HG03135 (cell line): ENCODE measurements at regions not wholly inside any gene's neighbourhood (a gene's known extent, or its start where the extent isn't known, plus 50 kb on each side); places are given as distances from the start of the nearest gene placed in this dataset.
"Not testable (repeated sequence)": the region's sequence is repeated elsewhere in the genome, so short reads cannot be mapped to it uniquely, and the experiment has no call there.

Experiments
- ATAC-seq: cut with Tn5 transposase; IDR thresholded peaks from one replicate; pipeline ENCODE4 v1.9.1; 2021; ENCODE audit warnings: mild to moderate bottlenecking, moderate library complexity; ENCODE audit not compliant: unreplicated experiment

- no peak for ATAC-seq
Measured at GRCh38 chr12:124159655-124160054, 135.2 kb upstream of the RFLNA start.

DNA sequence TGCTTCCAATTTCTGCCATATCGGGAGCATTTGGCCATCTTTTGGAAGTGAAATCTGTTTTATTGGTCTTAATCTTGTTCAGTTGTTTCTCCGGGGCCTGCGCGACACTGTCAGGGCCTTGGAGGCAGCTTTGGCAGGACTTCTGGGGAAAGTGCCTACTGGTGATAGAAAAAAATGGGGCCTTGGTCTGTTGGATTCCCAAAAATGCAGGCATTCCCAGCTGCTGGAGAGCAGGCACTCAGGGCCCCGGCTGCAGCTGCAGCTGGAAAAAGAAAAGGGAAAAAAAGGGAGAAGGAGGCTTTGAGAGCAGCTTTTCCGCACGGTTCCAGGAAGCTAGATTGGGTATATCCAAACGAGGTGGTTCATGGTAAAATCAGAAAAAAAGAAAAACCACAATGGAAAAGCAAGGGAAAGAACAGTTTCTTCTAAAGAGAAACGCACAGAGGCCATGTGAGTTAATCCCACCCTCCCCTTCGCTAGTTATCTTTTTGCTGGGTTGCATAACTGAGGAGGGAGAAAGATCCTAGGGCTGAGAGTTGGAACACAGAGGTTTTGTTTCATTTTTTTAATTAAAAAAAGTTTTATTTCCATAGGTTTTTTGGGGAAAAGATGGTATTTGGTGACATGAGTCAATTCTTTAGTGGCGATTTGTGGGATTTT lies 134.7 kb upstream of the RFLNA start:
- ATAC-seq, result no peak

GRCh38 chr12:124161402-124161801 lies 133.5 kb upstream of the RFLNA start:
- not testable (repeated sequence) for ATAC-seq

- no peak for ATAC-seq
Measured at GRCh38 chr12:124162151-124163110, 132.5 kb upstream of the RFLNA start.

DNA sequence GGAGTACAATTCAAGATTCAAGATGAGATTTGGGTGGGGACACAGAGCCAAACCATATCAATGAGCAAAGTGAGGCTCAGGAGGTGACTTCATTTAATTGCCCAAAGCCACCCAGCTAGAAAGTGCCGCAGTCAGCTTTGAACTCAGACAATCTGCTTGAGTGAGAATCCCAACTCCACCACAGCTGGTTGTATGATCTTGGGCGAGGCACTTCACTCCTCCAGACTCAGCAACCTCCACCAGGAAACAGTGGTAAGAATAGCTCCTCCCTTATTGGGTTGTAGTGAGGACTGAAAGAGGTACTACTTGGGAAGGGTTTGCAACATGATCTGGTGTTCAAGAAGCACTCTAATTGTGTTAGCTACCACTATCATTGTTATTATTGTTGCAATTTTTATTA lies 129.2 kb upstream of the RFLNA start:
- no peak for ATAC-seq

DNA sequence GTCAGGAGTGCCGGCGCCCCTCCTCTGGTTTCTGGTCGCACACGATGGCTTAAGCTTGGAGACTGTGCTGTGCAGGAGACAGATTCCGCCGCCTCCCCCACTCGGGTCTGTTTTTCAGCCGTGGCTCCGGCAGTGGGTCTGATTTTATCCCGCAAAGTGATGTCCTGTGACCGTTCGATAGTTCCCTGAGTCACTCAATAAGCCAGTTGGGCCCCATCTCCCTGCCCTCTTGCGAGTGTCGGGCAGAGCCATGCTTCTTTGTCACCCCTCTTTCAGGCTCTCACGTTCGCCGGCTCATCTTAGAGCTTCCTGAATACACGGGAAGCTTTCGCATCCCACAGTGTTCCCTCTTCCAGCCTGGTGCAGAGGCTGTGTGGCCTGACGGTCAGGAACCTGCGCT lies 127.8 kb upstream of the RFLNA start:
- no peak for ATAC-seq

DNA sequence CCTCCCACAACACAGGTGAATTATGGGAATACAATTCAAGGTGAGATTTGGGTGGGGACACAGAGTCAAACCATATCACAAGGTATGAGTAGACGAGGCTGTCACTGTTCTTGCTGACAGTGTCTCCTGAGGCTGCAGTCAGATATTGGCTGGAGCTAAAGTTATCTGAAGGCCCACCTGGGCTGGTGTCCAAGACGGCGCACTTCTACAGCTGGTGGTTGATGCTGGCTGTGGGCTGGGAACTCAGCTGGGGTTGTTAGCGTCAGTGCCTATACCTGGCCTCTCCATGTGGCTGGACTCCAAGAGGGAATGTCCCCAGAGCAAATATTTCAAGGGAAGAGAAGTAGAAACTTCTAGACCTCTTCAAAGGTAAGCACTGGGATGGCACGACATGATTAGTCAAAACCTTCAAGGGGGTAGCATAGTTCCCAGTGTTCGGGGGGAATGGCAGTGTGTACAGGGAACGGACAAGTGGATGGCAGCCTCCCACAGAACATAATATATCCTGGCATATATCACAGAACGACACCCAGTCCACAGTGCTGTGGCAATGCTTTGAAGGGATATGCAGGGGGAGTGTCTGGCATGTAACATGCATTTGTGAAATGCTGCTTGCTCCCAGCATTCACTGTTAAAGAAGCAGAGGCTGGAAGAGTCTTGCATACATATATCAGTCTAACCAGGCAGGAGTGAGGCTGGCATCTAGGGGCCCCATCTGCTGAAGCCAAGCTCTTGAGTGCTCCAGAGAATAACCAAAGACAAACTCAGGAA lies 126.7 kb upstream of the RFLNA start:
- ATAC-seq, result no peak

DNA sequence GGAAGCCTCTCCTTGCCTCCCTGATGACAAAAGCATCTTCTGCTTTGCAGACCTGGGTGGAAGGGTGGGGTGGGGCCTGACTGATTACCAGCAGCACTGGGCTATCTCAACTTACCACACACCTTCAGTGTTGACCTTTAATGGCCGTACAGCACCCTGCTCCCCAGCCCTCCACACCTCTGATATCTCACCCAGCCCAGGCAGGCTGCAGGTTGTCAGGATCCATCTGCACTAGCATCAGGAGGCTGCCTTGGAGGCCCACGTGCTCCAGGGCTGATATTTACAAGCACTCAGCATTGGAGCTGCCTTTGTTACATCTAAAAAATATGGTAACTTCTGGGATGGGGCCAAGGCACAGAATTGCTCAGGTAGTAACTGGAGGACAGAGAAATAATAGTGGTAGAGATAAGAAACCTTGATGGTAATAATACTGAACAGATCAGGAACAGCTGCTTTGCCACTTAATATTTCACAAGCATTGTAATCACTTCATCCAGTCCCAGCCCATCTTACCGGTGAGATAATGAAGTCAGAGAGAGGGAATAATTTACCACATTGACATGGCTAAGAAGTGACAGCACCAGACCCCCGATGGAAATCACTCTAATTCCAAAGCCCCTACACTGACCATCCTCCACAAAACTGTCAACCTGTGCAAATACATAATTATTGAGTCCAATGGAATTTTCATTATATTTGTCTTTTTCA lies 125.2 kb upstream of the RFLNA start:
- ATAC-seq, result no peak

DNA sequence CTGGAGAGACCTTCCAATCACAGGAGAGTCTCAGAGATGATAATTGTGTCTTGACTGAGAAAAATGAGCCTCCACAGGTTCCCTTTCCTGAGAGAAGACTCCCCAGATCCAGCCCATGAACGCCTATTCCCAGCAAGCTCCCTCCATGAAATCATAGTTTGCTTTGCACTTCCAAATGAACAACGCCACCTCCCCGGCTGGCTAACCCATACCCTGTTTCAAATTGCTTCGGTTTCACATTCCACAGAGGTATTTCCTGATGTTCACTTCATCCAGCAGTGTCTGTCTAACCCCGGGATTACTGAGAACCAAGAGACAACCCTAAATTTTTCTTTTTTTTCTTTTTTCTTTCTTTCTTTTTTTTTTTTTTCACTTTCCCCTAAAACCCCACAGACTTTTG lies 124.1 kb upstream of the RFLNA start:
- ATAC-seq, result no peak

GRCh38 chr12:124171231-124171979 lies 123.5 kb upstream of the RFLNA start:
- ATAC-seq, result no peak

GRCh38 chr12:124172636-124173035 lies 122.3 kb upstream of the RFLNA start:
- no peak for ATAC-seq

DNA sequence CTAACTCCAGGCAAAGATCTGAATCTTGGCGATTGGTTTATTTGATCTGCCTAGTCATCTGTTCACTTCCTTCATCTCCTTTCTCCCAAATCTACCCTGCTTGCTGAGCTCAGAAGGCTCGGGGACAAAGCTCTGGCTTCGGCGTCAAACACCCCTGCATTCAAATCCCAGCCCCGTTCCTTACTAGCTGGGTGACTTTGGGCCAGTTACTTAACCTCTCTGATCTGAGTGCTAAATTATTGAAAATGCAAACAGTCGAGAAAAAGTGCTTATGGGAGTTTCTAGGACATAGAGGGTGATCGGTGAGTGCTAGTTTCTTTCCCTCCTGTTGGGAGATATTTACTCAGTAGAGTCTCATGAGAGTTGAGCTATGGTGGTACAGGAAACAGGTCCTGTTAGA lies 121.2 kb upstream of the RFLNA start:
- no peak for ATAC-seq

- ATAC-seq, result no peak
Measured at GRCh38 chr12:124174451-124175348, 120.2 kb upstream of the RFLNA start.

- ATAC-seq, result no peak
Measured at GRCh38 chr12:124175704-124176103, 119.2 kb upstream of the RFLNA start.

GRCh38 chr12:124177276-124177950 lies 117.5 kb upstream of the RFLNA start:
- no peak for ATAC-seq

GRCh38 chr12:124177951-124178316 lies 117.0 kb upstream of the RFLNA start:
- ATAC-seq, result no peak

DNA sequence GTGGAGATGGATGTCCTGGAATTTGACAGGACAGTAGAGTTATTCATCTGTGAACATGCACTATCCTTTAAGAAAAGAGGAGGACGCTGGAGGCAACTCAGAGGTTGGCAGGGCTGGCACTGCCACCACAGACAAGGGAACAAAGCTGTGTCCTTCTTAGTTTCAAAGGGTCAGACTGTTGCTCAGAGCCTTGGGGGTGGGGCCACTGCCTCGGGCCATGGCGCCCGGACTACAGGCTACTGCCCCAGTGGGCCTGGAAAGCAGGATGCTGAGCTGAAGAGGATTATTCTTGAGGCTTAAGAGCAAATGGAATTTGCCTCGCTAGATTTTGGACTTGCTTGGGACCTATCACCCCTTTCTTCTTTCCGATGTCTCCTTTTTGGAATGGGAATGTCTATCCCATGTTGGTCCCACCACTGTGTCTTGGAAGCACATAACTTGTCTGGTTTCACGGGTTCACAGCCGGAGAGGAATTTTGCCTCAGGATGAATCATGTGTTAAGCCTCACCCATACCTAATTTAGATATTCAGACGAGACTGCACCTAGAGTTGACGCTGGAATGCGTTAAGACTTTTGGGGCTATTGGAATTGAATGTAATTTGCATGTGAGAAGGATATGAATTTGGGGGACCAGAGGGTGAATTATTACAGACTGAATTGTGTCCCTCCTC lies 114.8 kb upstream of the RFLNA start:
- ATAC-seq, result no peak

GRCh38 chr12:124183172-124183571 lies 111.7 kb upstream of the RFLNA start:
- ATAC-seq, result no peak
